T-helper 1 cell treated with Interleukin-12 subunit alpha and Interleukin-12 subunit beta and Interleukin-4 antibody, amounts not matched to agents 30 μg/mL and 1 μg/mL, for 36 hours (primary cell): ENCODE measurements at regions not wholly inside any gene's neighbourhood (a gene's known extent, or its start where the extent isn't known, plus 50 kb on each side); places are given as distances from the start of the nearest gene placed in this dataset.
A peak's percentile ranks its signal among the peaks of the same experiment; 100 is the strongest.
"Not testable (repeated sequence)": the region's sequence is repeated elsewhere in the genome, so short reads cannot be mapped to it uniquely, and the experiment has no call there.

Experiments used
- H3K27ac Mint-ChIP-seq: one replicate; pipeline ENCODE4 v1.8.0; 2021; ENCODE audit warnings: mild to moderate bottlenecking, mixed read lengths
- H3K27me3 Mint-ChIP-seq: one replicate; pipeline ENCODE4 v1.8.0; 2021; ENCODE audit warnings: low read depth, mixed read lengths
- H3K36me3 Mint-ChIP-seq: one replicate; pipeline ENCODE4 v1.8.0; 2021; ENCODE audit warnings: low read depth, mixed read lengths
- H3K4me1 Mint-ChIP-seq: one replicate; pipeline ENCODE4 v1.8.0; 2021; ENCODE audit warnings: low read depth, mixed read lengths
- H3K4me3 Mint-ChIP-seq: one replicate; pipeline ENCODE4 v1.8.0; 2021; ENCODE audit warnings: mild to moderate bottlenecking, moderate library complexity, mixed read lengths
- H3K9me3 Mint-ChIP-seq: one replicate; pipeline ENCODE4 v1.8.0; 2021; ENCODE audit warnings: mixed read lengths

DNA sequence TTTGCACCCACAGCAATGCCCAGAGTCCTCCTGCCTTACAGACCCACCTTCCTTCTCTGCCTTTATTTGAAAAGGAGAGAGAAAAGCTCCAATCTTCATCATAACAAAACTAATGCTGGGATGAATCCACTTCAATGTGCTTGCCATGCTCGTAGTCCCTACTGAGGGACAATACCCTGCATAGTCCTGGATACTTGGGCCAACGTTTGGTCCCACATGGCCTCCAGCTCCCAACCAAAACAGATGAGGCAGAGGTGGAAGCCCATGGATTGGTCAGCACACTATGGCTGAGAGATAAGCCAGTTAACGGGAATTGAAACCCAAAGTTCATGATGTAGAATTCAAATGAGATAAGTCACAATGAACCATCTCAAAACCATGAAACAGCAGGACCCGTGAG is 115.8 kb downstream of the KBTBD2 start:
- not testable (repeated sequence) for H3K27ac Mint-ChIP-seq, H3K36me3 Mint-ChIP-seq, H3K9me3 Mint-ChIP-seq, H3K4me3 Mint-ChIP-seq, H3K4me1 Mint-ChIP-seq
- H3K27me3 Mint-ChIP-seq = peaks cover 23% of the 10 kb centered on the region

DNA sequence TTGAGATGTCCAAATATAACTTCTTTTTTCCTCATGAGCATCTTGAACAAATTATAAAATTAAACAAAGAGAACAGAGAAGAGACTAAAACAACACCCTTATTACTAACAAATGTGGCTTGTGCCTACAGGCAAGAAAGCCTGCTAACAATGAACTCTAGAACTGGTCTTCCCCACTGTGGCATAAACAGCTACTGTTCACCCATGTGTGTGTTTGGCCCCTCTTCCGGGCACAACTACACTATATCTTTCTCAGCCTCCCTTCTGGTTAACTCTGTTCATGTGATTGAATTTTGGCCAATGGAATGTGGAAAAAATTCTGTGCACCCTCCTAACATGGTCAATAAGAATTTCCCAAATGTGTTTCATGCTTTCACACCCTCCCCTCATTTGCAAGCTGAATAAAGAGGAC is 117.0 kb downstream of the KBTBD2 start:
- no peaks in the 10 kb centered on the region for H3K9me3 Mint-ChIP-seq
- H3K27ac Mint-ChIP-seq = no peak overlapping the region
- no peaks in the 10 kb centered on the region for H3K36me3 Mint-ChIP-seq
- no peaks in the 10 kb centered on the region for H3K4me1 Mint-ChIP-seq
- peaks cover 26% of the 10 kb centered on the region for H3K27me3 Mint-ChIP-seq
- no peak overlapping the region for H3K4me3 Mint-ChIP-seq

DNA sequence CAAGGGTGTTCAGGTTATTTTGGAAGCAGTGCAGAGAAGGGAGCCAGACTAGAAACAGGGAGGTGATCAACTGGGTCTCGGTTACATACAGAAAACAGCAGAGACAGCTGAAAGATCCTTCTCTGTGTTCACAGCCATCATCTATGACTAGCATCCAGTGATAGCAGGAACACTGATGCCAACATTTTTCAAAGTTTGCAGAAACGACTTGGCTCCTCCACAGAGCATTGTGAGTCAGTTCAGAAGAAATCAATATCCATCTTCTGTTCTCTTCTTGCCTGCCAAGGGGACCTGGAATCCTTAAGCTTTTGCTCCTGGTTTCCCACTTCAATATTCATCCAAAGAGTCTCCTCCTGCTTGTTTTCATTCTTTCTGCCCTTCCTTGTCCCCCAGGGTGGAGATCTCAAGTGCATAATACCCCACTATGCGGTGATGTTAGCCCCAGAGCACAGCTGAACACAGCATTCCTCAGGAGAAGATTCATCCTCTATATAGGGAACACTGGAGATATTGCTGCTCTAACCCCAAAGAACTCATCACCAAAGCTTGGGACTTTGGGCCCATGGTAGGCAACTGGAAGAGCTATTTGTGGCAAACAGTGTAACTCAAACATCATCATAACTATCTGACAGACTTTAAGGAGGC is 122.6 kb downstream of the KBTBD2 start:
- not testable (repeated sequence) for H3K9me3 Mint-ChIP-seq, H3K36me3 Mint-ChIP-seq, H3K4me3 Mint-ChIP-seq, H3K4me1 Mint-ChIP-seq, H3K27ac Mint-ChIP-seq
- H3K27me3 Mint-ChIP-seq = peaks cover 58% of the 10 kb centered on the region

DNA sequence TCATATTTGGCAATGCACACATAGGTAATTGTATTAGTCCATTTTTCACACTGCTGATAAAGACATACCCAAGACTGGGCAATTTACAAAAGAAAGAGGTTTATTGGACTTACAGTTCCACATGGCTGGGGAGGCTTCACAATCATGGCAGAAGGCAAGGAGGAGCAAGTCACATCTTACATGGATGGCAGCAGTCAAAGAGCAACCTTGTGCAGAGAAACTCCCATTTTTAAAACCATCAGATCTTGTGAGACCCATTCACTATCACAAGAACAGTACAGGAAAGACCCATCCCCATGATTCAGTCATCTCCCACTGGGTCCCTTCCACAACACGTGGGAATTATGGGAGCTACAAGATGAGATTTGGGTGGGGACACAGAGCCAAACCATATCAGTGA is 123.2 kb downstream of the KBTBD2 start:
- peaks cover 60% of the 10 kb centered on the region for H3K27me3 Mint-ChIP-seq
- H3K27ac Mint-ChIP-seq, H3K4me3 Mint-ChIP-seq, H3K9me3 Mint-ChIP-seq, H3K36me3 Mint-ChIP-seq, H3K4me1 Mint-ChIP-seq: not testable (repeated sequence)

DNA sequence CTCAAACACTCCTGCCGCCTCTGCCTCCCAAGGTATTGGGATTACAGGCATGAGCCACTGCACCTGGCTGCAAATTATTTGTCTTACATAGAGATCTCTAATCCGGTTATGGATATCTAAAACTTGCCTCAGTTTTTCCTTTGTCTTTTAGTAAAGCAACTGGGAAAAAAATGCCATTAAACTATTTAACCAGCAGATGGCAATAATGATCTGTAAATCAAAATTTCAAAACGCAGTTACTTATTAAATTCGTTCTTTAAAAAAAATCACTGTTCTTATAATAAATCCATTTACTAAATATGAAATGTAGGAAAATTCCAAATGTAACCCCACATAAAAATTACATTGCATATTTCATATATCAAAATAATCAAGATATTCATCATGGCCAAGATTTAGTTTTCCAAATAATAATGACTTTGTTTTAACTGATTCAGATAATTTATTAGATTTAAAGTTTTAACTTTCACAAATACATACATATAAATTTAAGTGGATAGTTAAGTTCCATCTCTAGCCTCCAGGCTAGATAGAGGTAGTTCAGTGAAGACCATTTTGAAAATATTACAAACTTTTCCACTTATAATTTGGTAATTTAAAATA is 125.8 kb downstream of the KBTBD2 start:
- H3K4me3 Mint-ChIP-seq, H3K4me1 Mint-ChIP-seq: not testable (repeated sequence)

DNA sequence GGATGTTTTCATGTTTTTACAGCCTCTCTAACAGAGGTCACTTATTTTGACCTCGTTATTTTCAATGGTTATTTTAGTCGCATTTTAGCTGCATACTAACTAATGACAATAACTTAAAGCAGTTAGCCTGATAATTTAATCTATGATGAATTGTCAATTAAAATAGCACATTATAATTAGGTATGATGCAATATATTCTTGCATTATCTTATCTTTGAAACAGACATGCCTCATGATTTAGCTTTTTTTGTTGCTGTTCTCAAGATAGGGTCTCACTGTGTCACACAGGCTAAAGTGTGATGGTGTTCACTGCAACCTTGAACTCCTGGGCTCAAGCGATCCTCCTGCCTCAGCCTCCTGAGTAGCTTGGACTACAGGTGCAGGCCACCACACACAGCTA is 126.4 kb downstream of the KBTBD2 start:
- Mint-ChIP-seq H3K4me1 (peaks cover 3% of the 10 kb centered on the region), H3K9me3 (peaks cover 6% of the 10 kb centered on the region), H3K27ac (no peak overlapping the region), H3K4me3 (no peak overlapping the region), H3K27me3 (peaks cover 74% of the 10 kb centered on the region), H3K36me3 (no peaks in the 10 kb centered on the region)

More for the DNA sequence above, 125.8 kb downstream of the KBTBD2 start:
- peaks cover 72% of the 10 kb centered on the region for H3K27me3 Mint-ChIP-seq
- not testable (repeated sequence) for H3K36me3 Mint-ChIP-seq, H3K9me3 Mint-ChIP-seq, H3K27ac Mint-ChIP-seq

DNA sequence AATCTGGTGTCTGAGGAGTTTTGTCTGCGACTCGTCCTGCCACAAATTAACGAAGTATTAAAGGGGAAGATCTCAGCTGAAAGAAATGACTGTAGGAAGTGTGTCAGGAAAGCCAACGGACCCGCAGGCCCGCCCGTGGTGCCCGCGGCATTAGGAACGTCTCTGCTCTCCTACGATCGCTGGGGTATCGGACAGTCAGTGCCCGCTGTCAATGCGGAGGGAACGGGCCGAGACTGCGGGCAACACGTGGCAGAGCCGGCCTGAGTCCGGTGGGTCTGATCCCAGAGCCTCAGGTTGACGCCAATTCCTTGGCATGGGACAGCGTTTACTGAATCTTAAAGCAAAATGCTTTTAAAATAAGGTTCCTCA is 128.7 kb downstream of the KBTBD2 start:
- H3K27me3 Mint-ChIP-seq = peaks cover 68% of the 10 kb centered on the region
- no peaks in the 10 kb centered on the region for H3K9me3 Mint-ChIP-seq
- H3K4me3 Mint-ChIP-seq = no peak overlapping the region

DNA sequence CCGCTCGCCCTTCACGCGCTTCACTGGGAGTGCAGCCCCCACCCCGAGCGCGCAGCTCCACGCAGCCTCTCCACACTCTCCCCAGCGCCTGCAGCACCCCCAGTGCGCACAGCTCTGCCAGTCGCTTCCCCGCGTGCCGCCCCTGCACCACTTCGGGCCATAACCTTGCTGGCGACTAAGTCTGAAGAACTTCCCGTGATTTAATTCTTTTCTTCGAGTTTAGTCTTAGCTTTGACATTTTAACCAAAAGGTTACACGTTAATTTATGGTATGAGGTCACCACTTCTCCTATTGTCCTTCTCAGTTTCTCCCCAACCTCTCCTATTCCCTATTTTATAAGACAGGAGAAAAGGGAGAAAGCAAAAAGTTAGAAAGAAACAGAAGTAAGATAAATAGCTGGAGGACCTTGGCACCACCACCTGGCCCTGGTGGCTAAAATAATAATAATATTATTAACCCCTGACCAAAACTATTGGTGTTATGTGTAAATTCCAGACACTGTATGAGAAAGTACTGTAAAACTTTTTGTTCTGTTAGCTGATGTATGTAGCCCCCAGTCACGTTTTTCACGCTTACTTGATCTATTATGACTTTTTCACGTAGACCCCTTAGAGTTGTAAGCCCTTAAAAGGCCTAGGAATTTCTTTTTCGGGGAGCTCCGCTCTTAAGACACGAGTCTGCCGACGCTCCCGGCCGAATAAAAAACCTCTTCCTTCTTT is 129.2 kb downstream of the KBTBD2 start:
- Mint-ChIP-seq H3K4me3 (peak overlapping the region; percentile 24), H3K27me3 (peaks cover 64% of the 10 kb centered on the region)

More for the DNA sequence above, 128.7 kb downstream of the KBTBD2 start:
- H3K36me3 Mint-ChIP-seq = no peaks in the 10 kb centered on the region
- H3K27ac Mint-ChIP-seq = no peak overlapping the region
- H3K4me1 Mint-ChIP-seq = peaks cover 3% of the 10 kb centered on the region

DNA sequence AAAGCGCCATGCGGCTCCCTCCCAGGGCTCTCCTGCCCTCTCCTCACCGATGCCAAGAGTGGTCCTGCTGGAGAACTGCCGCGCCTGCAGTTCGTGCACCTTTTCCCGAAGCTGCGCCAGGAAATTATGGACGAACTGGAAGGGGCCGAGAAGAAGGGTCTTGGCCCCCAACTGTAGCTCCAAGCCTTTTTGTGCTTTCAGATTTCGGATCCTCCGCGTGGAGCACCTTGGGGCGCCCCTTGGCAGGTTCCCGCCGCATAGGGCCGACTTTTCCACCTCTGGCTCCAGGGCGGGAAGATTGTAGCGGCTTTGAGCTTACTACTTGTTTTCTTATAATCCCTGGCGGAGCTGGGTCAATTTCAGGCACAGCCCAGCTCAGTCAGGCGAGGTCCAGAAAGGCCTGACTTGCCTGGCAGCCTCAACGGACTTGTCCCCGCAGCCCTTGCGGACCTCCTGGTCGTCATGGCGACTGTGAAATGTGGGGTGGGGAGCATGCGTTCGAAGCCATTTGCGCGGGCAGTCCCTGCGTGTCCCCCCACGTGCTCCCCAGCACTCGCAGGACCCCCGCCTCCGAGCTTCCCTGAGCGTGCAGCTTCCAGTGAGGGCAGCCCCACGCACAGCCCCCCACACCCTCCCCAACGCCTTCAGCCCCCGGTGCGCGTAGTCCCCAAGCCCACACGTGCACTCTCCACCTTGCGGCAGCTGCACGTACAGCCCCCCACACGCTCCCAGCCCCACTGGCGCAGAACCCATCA is 129.9 kb downstream of the KBTBD2 start:
- Mint-ChIP-seq H3K36me3 (no peaks in the 10 kb centered on the region), H3K27me3 (peaks cover 60% of the 10 kb centered on the region), H3K4me3 (no peak overlapping the region), H3K27ac (no peak overlapping the region), H3K4me1 (peaks cover 3% of the 10 kb centered on the region), H3K9me3 (no peaks in the 10 kb centered on the region)

More for the DNA sequence above, 129.2 kb downstream of the KBTBD2 start:
- not testable (repeated sequence) for H3K4me1 Mint-ChIP-seq, H3K36me3 Mint-ChIP-seq, H3K9me3 Mint-ChIP-seq, H3K27ac Mint-ChIP-seq

DNA sequence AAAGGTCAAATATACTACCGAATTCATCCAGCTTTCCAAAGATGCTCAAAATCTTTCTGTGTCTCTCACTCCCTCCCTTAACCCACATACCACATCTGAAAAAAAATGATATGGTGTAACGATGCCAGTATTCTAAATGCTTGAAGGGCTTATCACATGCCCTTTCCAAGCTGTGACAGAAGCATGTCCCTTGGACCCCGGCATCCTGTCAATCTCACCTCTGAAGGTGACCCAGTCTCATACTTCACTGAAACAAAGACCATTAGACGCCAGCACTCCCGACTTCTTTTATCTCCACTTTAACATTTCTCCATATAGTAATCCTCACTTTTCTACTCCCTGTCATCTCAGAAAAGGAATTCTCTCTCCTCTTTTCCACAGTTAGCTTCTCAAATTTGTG is 130.8 kb downstream of the KBTBD2 start:
- not testable (repeated sequence) for H3K9me3 Mint-ChIP-seq, H3K4me1 Mint-ChIP-seq, H3K36me3 Mint-ChIP-seq, H3K27ac Mint-ChIP-seq, H3K4me3 Mint-ChIP-seq
- H3K27me3 Mint-ChIP-seq = peaks cover 61% of the 10 kb centered on the region

DNA sequence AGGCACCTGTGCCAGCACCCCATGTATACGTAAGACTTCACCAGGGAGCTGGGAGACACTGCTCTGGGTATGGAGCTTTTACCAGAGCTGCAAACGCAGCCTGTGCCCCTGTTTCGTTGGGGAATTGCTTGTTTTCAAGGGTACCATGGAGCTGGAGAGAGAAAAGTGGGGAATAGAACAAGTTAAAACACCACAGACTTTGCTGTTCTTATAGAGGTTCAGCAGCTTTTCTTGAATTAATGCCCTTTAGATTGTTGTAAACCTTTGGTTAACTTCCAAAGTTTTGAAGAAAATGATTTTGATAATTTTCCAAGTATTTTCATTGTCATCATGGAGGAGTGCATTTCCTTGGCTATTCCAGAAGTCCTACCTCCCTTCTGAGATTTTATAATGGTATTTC is 131.7 kb downstream of the KBTBD2 start:
- H3K4me3 Mint-ChIP-seq, H3K9me3 Mint-ChIP-seq, H3K4me1 Mint-ChIP-seq, H3K36me3 Mint-ChIP-seq, H3K27ac Mint-ChIP-seq: not testable (repeated sequence)
- peaks cover 55% of the 10 kb centered on the region for H3K27me3 Mint-ChIP-seq

DNA sequence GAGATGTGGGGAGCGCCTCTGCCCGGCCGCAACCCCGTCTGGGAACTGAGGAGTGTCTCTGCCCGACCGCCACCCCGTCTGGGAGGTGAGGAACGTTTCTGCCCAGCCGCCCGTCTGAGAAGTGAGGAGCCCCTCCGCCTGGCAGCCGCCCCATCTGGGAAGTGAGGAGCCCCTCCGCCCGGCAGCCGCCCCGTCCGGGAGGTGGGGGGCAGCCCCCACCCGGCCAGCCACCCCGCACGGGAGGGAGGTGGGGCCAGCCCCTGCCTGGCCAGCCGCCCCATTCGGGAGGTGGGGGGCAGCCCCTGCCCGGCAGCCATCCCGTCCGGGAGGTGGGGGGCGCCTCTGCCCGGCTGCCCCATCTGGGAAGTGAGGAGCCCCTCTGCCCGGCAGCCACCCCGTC is 137.7 kb downstream of the KBTBD2 start:
- not testable (repeated sequence) for H3K27ac Mint-ChIP-seq, H3K4me3 Mint-ChIP-seq, H3K4me1 Mint-ChIP-seq, H3K9me3 Mint-ChIP-seq, H3K27me3 Mint-ChIP-seq, H3K36me3 Mint-ChIP-seq

DNA sequence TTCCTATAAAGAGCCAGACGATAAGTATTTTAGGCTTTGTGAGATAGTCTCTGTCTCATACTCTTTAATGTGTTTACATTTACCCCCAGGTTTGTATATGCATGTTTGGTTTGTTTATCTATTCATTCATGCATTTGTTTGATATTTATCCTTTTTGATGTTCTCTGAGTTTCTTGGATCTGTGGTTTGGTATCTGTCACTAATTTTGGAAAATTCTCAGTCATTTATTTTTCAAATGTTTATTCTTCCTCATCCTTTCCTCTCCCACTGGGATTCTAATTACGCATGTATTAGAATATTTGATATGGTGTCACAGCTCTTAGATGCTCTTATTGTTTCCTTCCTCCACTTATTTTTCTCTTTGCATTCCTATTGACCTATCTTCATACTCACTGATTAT is 143.2 kb downstream of the KBTBD2 start:
- H3K4me3 Mint-ChIP-seq, H3K9me3 Mint-ChIP-seq, H3K27ac Mint-ChIP-seq, H3K36me3 Mint-ChIP-seq, H3K4me1 Mint-ChIP-seq: not testable (repeated sequence)
- peaks cover 19% of the 10 kb centered on the region for H3K27me3 Mint-ChIP-seq

DNA sequence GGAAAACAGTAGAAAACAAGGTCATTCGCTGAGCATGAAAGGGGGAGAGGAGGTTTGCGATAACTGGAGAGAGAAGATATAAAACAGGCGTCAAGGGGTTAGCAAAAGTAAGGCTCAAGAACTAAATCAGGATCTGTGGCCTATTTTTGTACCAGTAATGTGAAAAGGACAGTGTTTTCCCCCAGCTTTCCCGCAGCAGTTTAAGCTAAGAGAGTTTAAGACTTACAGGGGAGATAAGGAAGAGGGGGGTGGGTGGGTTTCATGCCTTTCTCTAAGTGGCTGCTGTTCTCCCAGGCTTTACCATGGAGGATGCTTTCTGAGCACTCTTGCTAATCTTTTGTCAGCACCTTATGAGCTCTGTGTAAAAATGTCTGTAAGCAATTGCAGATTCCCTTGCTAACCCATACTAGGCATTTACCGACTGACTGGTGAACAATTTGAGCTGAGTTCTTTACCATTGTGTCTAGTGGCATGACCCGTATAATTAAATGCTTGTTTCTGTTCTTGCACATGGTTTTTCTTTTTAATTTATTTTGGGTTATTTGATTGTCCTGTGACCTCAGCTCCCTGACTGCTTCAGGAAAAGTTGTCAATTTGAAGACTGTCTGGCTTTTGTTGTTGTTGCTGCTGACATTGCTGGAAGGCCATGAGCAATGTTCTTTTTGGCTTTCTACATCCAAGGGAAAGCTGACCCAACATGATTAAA is 144.0 kb downstream of the KBTBD2 start:
- peaks cover 19% of the 10 kb centered on the region for H3K27me3 Mint-ChIP-seq
- H3K9me3 Mint-ChIP-seq, H3K4me3 Mint-ChIP-seq, H3K27ac Mint-ChIP-seq, H3K36me3 Mint-ChIP-seq, H3K4me1 Mint-ChIP-seq: not testable (repeated sequence)
